ENCODE measurements at regions not wholly inside any gene's neighbourhood (a gene's known extent, or its start where the extent isn't known, plus 50 kb on each side); places are given as distances from the start of the nearest gene placed in this dataset.
A peak's percentile ranks its signal among the peaks of the same experiment; 100 is the strongest.
"Not testable (repeated sequence)": the region's sequence is repeated elsewhere in the genome, so short reads cannot be mapped to it uniquely, and the experiment has no call there.

DNA sequence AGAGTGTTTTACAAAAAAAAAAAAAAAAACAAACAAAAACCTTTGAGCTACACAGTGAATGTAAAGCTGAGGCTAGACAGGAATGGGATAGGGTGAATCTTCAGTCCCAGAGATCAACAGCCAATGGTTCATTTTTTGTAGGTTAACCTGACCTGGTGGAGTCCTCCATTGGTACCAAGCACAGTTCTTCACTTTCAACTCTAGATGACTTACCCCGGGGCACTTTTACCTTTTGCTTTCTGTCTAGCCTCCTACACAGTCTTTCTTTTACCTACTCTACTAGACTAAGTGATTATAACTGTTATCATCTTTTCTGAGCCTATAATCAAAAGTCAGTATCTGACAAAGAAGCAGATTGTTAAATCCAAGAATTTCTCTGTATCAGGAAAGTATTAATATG, 50.9 kb downstream of the ANXA2R start:
- no peak for DNase-seq

DNA sequence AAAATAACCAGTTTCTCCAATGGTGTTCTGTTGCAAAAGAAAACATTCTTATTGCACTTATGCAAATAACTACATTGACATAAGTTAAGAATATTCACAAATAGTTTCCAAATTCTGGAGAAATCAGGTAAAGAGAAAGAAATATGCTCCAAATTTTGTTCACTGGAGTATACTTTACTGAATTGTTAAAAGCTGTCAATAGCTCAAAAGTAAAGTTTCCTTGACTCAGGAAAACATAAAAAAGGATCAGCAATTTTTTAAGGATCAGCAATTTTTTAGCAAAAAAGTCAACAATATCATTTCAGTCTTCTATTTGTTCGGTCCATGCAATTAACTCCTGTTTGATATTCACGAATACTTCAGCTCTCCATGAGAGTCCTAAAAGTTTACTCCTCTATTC, 51.6 kb downstream of the ANXA2R start:
- DNase-seq: no peak

DNA sequence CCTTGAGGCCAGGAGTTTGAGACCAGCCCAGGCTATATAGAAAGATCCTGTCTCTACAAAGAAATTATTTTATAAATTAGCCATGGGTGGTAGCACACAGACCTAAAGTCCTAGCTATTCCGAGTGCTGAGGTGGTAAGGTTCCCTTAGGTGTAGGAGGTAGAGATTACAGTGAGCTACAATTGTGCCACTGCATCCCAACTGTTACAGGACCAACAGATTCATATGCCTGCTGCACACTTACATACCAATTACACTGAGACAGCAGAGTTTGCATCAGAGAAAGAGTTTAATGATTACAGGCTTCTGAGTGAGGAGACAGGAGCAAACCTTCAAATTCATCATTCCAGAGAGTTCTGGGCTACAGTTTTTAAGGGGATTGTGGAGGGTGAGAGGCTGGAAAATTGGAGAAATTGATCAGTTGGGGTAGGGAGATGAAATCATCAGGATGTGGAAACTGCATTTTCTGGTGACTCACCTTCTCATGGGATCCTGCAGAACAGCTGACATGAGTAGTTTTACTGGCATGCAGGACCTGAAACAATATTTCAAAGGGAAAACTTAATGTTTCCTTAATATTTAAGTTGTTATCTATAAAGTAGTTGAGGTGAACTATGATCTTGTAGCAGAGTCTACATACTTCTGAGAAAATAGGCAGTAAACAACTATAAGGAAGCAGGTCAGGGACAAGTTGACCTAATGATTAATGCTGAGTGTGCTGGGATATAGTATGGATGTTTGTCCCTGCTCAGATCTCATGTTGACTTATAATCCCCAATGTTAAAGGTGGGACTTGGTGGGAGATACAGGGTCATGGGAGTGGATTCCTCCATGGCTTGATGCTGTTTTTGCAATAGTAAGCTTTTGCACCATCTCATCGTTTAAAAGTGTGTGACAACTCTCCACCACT, 54.7 kb downstream of the ANXA2R start:
- DNase-seq: no peak

DNA sequence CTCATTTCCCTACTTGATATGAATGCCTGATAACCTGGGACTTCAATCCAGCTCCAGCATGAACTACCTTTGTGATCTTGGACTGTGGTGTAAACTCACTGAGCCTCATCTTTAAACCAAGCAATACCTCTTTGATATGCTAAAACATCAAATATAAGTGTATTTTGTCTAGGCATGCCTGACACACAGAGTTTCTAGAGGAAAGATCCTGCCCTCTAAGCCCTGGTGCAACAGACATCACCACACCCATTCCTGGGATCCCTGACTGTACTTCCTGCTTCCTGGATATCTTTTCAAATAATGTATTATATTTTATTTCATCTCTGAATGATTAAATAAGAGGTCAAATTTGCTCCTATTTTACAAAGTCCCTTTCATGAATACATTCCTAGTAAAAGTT, 55.8 kb downstream of the ANXA2R start:
- no peak for DNase-seq

DNA sequence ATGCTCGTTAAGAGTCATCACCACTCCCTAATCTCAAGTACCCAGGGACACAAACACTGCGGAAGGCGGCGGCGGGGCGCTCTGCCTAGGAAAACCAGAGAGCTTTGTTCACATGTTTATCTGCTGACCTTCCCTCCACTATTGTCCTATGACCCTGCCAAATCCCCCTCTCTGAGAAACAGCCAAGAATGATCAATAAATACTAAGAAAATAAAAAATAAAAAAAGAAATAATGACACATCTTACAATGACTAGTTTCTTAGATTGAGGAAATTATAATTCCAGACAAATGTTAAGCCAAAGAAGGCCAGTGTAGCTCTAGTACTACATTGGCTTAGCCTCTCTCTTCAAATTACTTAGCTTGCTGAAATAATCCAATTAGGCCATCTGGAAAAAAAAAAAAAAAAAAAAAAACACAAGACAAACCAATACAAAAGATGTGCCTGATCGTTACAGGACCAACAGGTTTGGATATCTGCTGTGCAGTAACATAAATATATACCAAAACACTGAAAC, 58.0 kb downstream of the ANXA2R start:
- DNase-seq: no peak

DNA sequence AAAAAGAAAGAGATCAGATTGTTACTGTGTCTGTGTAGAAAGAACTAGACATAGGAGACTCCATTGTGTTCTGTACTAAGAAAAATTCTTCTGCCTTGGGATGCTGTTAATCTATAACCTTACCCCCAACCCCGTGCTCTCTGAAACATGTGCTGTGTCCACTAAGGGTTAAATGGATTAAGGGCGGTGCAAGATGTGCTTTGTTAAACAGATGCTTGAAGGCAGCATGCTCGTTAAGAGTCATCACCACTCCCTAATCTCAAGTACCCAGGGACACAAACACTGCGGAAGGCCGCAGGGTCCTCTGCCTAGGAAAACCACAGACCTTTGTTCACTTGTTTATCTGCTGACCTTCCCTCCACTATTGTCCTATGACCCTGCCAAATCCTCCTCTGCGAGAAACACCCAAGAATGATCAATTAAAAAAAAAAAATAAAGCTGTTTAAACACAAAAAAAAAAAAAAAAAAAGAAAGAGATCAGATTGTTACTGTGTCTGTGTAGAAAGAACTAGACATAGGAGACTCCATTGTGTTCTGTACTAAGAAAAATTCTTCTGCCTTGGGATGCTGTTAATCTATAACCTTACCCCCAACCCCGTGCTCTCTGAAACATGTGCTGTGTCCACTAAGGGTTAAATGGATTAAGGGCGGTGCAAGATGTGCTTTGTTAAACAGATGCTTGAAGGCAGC, 58.6 kb downstream of the ANXA2R start:
- not testable (repeated sequence) for DNase-seq

DNA sequence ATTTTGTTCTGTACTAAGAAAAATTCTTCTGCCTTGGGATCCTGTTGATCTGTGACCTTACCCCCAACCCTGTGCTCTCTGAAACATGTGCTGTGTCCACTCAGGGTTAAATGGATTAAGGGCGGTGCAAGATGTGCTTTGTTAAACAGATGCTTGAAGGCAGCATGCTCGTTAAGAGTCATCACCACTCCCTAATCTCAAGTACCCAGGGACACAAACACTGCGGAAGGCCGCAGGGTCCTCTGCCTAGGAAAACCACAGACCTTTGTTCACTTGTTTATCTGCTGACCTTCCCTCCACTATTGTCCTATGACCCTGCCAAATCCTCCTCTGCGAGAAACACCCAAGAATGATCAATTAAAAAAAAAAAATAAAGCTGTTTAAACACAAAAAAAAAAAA, 59.1 kb downstream of the ANXA2R start:
- DNase-seq: not testable (repeated sequence)

DNA sequence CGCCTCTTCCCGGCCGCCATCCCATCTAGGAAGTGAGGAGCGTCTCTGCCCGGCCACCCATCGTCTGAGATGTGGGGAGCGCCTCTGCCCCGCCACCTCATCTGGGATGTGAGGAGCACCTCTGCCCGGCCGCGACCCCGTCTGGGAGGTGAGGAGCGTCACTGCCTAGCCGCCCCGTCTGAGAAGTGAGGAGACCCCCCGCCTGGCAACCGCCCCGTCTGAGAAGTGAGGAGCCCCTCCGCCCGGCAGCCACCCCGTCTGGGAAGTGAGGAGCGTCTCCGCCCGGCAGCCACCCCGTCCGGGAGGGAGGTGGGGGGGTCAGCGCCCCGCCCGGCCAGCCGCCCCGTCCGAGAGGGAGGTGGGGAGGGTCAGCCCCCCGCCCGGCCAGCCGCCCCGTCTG, 59.7 kb downstream of the ANXA2R start:
- DNase-seq: not testable (repeated sequence)

DNA sequence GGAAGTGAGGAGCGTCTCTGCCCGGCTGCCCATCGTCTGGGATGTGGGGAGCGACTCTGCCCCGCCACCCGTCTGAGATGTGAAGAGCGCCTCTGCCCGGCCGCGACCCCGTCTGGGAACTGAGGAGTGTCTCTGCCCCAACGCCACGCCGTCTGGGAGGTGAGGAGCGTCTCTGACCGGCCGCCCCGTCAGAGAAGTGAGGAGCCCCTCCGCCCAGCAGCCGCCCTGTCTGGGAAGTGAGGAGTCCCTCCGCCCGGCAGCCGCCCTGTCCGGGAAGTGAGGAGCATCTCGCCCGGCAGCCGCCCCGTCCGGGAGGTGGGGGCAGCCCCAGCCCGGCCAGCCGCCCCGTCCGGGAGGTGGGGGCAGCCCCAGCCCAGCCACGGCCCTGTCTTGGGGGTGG, 60.9 kb downstream of the ANXA2R start:
- DNase-seq: not testable (repeated sequence)

DNA sequence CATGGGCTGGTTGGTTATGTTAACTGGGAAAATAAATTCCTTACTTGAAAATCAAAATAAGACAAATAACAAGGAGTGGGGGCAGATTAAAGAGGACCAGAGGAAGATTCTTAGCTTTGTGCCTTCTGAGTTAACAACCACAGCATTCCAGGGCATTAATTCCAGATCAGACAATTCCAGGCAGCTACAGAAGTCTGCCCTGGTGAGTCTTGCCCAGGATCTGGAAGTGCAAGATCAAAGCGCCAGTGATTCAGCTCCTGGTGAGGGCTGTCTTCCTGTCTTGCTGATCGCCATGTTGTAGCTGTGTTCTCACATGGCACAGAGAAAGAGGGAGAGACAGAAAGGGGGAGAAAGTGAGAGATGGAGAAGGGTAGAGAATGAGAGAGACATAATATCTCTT, 65.6 kb downstream of the ANXA2R start:
- no peak for DNase-seq

DNA sequence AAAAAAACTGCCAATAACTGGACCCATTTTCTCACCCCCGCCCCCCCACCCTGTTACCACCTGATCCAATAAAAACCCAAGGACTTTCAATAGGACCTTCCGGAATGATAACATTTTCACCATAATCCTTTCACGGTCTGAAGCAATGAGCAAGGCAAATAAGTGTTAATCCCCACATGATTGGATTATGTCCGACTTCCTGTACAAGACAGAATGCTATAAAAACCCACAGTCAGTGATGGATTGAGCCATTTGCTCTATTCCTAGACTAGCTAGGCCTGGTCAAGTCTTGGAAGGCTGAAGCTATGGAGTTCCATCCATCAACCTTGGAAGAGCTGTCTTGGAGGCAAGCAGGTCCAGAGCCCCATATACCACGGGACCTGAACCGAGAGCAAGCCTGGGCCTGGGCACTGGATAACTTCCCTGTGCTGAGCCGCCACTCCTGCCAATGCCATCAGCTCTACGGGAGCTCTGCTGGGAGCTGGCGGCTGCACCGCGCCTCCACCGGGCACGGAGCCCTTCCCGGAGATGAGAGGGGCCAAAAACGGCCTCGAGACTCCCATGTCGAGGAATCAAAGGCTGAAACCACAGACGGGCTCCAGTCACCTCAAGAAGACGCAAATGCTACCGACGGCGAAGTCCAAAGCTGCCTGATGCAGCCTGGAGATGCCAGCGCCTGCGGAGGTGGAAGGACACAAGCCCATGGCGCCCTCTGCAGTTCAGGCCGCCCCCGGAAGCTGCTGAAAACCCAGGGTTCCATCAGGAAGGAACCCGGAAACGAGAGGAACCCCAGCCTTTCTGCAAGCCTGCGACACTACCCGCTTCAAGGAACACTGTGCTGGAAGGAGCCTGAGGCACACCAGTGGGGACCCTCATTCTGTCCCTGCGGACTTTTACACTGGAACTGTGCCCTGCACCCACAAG, 69.2 kb downstream of the ANXA2R start:
- DNase-seq: peak; percentile 11

DNA sequence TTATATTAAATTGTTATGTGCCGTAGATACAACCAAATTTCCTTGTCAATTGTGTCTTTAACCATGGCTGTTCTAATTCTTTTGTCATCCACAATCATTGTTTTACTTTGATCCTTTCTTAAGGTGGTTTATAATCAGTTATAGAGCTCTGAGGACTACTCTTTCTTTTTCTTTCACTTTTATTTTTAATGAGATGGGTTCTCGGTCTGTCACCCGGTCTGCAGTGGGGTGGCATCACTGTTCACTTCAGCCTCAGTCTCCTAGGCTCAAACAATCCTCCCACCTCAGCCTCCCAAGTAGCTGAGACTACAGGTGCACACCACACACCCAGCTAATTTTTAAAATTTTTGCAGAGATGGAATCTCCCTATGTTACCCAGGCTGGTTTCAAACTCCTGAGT, 74.2 kb downstream of the ANXA2R start:
- no peak for DNase-seq

DNA sequence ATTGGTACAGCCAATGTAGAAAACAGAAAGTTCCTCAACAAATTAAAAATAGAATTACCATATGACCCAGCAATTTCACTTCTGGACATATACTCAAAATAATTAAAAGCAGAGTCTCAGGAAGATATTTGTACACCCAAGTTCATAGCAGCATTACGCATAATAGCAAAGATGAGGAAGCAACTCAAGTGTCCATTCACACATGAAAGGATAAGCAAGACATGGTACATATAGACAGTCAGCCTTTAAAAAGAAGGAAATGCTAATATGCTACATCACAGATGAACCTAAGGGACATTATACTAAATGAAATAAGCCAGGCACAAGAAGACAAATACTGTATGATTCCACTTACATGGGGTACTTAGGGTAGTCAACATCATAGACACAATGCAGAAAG, 76.7 kb downstream of the ANXA2R start:
- no peak for DNase-seq

DNA sequence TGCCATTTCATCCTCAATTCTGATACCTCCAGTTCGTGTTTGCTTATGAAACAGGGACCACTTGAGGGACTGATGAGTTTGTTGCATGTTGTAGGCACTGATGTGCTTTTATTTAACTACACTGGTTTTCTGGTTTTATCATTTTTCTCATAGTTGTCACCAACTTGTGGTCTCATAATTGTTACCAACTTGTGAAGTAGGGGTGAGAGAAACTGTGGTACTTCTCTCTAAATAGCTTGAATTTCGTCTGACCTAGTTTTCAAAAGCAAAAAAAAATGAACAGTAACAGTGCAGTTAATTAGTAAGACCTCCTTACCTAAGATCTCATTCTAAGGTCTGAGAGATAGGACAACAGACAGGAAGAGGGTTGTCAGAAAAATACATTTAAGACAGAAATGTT, 78.0 kb downstream of the ANXA2R start:
- DNase-seq: no peak

DNA sequence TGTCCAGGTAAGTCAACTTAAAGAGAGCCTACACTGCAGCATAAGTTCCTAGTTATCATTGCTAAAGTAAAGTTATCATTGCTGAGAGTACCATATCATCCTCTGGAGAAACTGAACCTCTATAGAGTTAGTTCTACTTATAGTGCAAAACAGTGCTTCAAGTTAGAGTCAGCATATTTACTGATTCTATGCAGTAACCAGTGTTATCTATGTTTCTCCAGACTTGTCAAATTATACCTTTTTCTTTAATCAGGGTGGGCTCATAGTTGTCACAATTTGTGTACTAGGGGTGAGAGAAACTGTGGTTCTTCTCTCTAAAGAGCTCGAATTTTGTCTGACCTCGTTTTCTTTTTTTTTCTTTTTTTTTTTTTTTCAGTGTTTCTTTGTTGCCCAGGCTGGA, 79.6 kb downstream of the ANXA2R start:
- no peak for DNase-seq

DNA sequence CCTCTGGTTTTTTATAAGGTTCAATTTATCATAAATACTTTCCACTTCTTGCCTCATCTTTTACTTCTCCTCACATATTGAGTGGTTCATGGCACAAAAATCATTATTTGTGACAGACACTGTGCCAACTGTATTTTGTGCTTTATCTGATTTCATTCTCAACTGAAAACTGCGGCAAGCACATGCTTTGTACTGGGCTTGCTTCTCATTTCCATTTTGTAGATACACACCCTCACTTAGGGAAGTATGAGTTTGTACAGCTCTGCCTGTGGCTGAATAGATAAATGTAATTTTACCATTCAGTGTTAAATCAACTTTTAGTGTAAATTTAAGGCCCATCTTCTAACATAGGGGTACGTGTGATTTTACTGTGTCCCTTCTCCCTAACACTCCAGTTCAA, 83.6 kb downstream of the ANXA2R start:
- DNase-seq: no peak

DNA sequence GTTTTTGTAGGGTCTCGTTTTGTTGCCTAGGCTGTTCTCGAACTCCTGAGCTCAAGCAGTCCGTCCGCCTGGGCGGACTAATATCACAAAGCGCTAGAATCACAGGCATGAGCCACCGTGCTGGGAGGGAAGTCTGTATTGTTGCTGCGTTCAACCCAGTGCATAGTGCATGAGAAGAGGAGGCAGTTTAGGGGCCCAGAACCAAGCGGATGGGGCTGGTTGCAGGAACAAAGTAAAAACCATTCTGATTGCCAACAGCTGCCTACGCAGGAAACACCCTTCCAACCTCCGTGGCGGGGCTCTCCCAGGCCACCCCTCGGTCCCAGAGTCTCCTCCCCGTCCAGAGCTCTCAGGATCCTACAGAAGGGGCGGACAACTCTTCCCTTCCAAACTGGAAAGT, 87.1 kb downstream of the ANXA2R start:
- no peak for DNase-seq

DNA sequence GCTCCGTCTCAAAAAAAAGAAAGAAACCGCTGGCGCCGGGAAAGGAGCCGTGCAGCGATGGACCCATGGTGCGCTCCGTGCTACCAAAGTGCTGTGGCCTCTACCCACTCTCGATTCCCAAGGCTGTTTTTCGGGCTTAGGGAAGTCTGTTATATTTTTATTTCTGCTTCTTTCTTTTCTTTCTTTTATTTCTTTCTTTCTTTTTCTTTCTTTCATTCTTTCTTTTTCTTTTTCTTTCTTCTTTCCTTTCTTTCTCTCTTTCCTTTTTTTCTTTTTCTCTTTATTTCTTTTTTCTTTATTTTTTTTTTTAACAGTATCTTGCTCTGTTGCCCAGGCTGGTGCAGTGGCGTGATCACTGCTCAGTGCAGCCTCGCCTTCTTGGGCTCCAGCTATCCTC, 87.5 kb downstream of the ANXA2R start:
- DNase-seq: no peak

DNA sequence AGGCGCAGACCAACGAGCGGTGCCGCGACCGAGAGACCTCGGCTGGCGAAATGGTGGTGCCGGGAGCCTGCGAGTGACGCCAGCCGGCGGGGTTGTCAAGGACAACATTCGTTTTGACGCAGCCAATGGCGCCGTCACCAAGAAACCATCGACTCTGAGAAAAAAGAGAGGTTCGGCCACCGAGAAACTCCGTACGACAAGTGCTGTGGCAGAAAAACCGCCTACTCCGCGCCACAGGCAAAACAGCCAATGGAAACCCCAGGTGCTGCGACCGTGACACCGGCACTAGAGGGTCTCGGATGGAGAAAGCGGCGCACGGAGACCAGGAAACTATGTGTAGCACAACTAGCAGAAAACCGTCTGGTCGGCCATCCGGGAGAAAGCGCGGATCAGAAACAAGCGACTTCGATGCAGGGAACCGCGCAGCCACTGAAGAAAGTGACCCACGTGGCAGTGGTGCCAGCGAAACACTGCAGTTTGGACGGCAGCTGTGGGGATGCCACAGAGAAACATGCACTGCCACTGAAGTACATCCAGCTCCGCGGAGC, 88.8 kb downstream of the ANXA2R start:
- DNase-seq: peak; percentile 66

DNA sequence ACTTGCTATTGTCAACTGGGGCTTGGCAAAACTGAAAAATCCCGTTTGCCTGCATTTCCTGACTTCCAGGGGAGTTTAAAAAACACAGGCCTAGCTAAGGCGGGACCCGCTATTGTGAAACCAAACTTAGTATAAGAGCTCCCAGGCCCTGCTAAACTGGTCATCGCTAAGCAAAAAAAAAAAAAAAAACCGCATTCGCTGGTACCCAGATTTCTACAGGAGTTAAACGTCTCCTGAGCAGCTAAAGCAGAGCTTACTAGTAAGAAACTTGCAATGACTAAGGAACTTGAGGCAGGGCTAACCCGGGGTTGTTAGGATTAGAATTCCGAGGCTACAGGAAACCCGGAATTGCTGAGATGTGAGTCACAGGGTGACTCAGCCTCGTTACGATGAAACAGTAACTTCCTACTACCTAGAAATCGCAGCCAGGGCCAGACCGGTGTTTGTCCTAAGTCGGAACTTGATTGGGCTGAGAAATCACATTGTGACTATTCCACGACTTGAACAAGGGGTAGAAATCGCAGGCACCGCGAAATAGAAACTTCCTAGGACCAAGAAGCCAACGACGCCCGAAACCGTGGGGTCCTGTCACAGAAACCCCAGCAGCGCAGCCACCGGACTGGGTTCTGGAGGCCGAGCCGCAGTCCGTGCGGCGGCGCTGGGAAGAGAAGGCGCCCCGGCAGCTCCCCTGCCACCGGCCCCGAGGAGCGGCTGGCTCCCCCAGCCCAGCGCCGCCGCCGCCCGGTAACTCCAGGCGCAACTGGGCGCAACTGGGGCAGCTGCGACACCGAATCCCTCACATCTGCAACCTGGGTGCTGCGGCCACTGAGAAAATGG, 89.4 kb downstream of the ANXA2R start:
- peak; percentile 64 for DNase-seq

DNA sequence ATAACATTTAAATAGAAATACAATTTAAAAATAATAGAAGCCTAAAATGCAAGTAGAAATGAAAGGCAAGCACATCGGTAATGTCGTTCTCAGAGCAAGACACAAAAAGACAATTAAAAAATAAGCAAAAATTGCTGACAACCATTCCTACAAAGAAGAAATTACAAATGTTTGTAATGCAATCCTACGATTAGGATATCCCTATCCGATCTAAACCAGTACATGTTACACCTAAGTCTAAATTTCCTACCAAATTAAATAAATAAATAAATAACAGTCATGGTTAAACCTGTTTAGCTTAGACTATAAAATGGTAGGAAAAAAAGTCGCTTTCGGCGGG, 90.0 kb downstream of the ANXA2R start:
- DNase-seq: no peak

Data from stimulated activated CD4-positive, alpha-beta T cell treated with anti-CD3 and anti-CD28 coated beads, Interleukin-4, amount 100 ng/mL, for 1 hour (primary cell).